ENCODE measurements at regions not wholly inside any gene's neighbourhood (a gene's known extent, or its start where the extent isn't known, plus 50 kb on each side); places are given as distances from the start of the nearest gene placed in this dataset.

DNA sequence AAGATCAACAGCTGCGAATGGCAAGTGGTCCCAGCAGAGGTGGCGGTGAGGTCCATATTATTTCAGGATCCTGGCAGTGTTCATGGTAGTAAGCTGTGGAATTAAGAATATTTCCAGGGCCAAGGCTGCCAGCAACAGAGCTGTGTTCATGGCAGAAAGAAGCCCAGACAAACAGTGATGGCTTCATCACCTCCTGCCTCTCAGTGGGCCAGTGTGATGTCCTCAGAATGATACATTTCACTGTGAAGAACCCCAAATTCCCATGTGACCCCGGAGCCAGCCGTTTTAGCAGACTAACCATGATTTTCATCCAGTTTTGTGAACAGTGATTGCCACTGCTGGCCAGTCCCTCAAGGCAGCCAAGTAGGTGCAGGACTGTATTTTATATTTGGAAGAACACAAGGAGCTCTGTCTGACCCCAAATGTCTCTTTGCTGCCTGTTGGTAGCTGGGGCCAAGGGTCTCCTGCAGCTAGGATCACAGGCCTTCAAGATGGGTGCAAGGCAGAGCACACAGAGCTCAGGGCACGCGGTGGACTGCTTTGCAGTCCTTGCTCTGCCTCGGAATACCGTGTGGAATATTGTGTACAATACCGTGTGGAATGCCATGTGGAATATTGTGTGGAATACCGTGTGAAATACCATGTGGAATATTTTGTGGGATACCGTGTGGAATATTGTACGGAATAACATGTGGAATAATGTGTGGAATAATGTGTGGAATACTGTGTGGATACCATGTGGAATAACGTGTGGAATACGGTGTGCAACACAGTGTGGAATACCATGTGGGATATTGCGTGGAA lies 132.3 kb upstream of the CHST15 start:
- no peak for DNase-seq

DNA sequence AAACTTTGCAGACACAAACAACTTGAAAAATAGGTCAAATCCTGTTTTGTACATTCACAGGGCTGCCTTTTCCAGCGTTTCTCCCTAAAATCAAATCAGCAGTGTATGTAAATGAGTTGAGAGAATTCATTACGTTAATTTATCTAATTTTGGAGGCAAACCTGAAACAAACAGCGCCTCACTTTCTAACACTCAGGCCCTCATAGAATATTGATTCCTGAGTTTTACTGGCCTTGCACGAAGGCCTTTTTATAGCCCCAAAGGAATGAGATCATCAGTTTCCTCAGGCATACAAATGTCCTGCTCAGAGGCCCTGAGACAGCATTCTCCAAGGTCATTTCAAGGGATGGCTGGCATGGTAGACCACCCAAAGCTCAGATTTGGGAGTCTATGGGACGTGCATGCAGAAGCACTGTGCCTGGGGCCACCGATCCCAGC lies 131.7 kb upstream of the CHST15 start:
- no peak for DNase-seq

- DNase-seq: no peak
These were observed 131.1 kb upstream of the CHST15 start for GRCh38 chr10:124224331-124225028.

DNA sequence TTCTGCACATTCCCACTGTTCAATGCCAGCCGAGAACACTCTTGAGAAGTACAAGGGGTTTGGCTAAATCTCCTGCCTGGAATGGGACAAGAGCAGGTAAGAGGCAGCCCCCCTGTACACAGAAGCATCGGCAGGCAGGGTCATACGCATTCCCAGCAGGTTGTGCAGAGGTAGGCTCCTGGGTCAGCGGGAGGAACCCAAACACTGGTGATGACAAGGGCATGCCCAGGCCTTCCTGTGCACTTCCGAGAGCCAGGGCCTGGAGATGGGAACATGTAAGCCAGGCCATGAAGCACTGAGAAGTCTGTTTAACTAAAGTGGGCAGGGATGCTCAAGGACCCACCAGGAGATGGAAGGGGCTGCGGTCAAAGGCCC lies 130.3 kb upstream of the CHST15 start:
- DNase-seq: no peak

- DNase-seq: no peak
These were observed 129.8 kb upstream of the CHST15 start for GRCh38 chr10:124222988-124223710.

DNA sequence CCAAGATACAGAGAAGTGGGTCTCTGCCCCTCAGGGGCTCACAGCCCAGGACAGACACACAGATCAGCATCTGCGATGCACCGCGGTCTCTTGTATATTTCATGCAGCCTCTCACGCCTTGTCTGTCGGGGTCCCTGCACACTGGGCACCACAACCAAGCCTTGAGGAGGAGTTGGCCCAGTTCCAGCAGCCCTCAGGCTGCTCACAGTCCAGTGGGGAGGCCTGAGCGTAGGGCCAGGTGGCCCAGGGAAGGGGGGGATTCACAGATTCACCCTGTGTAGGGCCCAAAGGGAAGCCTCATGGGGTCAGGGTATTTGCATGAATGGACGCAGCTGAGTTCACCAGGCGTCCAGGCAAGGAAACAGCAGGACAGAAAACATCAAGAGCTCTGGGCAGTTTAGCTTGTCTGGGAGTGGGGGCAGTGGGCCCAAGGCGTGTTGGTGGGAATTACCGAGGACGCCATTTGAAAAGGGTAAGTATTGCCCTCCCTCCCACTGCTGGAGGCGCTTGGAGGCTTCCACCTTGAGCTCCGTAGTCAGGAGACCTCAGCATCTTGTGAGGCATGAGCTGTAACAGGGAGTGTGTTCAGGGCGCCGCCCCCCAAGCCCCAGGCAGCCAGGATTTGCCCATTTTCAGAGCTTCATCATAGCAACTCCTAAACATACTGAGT lies 129.1 kb upstream of the CHST15 start:
- DNase-seq: no peak

DNA sequence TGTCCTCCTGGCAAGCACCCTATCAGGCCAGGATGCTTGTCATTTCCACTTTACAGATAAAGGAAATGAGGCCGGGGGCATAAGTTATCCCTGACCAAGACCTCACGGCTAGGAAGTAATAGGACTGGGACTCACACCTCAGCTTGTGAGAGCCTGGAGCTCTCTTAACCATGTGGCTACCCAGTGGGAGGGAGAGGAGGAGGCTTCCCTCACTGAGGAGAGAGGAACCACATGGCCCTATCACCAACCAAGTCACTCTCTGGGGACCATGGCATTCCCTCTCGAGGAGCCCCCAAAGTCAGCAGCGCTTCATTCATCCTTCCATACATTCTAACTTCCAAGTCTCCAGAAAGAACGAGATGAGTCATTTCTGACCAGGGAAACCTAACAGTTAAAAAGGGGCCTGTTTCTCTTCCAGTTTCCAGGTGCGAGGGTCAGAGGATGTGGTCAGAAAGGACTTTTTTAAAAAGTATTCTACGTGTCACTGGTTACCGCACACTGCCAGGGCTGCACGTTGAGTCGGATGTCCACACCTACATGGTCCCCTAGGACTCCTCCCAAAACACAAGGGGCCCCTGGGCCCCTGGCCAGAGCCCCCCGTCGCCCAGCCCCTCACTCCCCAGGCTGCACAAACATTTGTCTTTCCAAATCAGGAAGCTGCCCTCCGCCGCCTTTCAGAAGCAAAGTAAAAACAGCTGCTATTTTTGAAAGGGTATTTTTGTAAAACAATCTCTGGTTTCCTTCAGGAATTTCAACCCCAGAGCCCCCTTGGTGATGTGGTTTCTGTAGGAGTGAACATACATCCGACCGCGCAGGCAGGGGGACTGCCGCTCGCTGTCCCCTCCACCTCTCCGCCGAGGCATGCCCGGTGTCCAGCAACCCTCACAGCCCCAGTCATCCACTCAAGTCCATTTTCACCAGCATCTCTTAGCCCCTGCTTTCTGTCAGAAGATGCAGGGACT lies 128.2 kb upstream of the CHST15 start:
- DNase-seq: no peak

- DNase-seq: no peak
These were observed 127.6 kb upstream of the CHST15 start for GRCh38 chr10:124220971-124221355.

- no peak for DNase-seq
These were observed 127.1 kb upstream of the CHST15 start for GRCh38 chr10:124220547-124220946.

DNA sequence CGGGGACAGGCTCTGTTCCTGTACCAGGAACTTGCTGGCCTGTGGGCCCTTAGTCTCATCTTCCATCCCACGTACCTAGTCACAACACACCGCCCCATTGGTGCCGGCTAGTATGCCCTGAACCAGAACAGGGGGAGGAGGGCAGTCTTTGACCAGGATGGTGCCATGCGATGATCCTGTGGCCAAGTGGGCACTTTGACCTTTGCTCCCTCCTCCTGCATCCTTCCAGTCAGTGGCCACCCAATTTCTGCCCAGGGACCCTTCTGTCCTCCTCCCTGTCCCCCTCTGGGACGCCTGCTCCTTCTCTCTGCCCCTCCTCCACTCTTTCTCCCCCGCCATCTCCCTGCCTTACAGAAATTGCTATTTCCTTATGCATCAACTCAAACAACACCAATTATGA lies 126.3 kb upstream of the CHST15 start:
- DNase-seq: no peak

GRCh38 chr10:124219062-124219461 lies 125.7 kb upstream of the CHST15 start:
- no peak for DNase-seq

DNA sequence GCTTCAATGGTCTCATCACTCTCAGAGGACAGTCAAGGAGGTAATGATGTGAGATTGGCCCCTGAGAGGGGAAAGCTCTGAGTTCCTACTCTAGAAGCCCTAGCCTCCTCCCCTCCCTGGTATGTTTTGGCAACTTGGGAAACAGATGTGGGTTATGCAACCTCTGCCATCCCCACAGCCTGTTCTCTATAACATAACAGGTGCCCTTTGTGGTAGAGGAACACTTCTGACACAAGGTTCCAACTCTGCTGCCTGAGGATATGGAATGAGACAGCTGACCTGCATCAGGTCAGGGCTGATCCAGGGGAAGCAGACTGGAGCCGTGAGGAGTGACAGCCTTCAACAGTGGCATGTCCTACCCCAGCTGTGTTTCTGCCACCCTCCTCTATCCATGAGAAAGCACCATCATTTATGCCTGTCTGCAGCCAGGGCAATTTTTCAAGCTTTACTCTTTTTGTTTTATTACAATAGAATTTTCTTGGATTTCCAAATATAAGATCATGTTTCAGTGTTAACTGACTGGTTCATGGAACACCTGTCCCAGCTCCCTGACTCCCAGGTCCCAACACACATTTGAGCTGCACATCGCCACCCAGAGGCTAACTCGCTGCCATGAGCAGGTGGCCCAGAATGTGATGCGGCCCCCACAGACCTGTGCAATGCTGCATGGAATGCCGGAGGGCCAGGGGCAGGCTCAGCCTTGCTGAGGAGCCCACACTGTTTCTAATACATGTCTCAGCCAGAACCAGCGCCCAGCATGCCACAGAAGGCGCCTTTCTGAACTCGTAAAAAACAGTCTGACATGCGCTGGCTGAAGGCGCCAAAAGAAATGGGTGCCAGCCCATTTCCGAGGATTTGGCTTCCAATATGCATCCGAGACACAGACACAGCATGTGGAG lies 124.8 kb upstream of the CHST15 start:
- DNase-seq: no peak

GRCh38 chr10:124217031-124217430 lies 123.6 kb upstream of the CHST15 start:
- no peak for DNase-seq

GRCh38 chr10:124214610-124215375 lies 121.4 kb upstream of the CHST15 start:
- no peak for DNase-seq

DNA sequence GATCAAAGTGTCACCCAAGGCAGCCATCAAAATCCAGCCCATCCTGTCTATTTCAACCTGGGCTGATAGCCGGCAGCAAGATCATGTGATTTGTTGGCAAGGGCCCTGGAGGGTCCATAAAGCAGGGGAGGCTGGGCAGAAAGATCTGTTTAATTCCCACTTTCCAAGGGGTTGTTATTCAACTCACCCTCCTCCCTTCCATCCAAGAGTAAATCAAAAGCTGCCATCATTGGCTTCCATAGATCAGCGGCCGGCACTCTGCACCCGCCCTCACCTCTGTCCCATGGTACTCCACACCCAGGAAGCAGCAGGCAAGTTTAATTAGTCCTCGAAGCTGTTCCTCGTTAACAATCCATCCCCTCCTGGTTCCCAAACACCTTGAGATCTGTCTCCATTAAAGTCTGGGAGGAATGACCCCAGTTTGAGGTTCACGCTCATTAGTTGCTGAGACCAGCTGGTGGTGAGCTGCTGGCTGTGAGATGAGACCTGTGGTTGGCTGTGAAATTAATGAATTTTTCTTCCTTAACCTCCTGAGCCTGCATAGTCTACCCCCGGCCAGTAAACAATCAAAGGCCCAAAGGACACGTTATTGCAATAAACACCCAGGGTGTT lies 120.6 kb upstream of the CHST15 start:
- no peak for DNase-seq

DNA sequence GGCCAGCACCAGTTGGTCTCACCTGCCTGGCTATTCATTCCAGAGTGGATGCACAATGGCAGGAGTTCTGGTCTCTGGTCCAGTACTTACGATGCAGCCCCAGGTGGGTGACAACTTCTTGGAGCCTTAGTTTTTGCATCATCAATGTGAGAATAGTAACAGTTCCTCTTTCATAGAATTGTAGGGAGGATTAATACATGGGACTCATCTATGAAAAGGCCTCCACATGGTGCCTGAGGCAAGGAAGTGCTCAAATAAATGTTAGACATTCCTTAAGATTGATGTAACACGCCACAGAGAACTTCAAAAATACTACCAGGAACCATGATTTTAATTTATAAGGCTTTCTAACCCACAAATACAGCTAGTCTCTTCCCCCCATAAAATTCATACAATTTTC lies 120.1 kb upstream of the CHST15 start:
- no peak for DNase-seq

DNA sequence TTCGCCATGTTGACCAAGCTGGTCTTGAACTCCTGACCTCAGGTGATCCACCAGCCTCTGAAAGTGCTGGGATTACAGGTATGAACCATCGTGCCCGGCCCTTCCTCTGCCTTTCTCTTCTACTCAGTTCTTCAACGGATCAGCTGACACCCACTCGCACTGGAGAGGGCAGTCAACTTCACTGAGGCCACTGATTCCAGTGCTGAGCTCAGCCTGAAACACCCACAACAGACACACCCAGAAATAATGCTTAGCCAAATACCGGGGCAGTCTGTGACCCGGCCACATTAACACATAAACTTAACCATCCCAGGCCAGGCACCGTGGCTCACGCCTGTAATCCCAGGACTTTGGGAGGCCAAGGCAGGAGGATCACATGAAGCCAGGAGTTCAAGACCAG lies 119.3 kb upstream of the CHST15 start:
- no peak for DNase-seq

DNA sequence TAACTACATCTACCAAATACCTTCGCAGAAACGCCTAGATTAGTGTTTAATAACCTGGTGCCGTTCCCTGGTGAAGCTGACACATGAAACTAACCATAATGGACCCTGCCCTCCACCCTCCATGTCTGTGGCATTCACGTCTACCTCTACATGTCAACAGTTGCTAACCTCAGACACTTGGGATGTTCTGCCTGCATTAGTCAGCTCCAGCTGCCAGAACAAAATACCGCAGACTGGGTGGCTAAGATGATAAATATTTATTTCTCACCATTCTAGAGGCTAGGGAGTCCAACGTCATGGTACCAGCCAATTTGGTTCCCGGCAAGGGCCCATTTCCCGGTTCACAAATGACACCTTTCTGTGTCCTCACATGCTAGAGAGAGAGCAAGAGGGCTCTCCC lies 118.5 kb upstream of the CHST15 start:
- DNase-seq: no peak

DNA sequence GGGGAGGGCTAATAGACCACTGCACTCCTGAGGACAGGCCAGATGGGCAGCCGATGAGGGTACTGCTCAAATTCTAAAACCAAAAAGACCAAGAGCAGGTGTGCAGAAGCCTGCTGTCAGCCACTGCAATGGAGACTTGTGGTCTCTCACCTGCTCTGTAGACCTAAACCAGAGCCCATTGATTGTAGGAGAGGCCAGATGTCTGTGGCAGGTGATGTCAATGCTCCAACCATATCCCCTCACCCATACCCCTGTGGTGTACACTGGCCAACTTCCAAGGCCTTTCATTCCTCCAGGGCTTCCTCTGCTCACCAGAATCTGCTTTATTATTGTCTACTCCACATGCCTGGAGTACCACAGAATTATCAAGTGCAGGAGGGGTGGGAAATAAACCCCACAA lies 116.9 kb upstream of the CHST15 start:
- no peak for DNase-seq

DNA sequence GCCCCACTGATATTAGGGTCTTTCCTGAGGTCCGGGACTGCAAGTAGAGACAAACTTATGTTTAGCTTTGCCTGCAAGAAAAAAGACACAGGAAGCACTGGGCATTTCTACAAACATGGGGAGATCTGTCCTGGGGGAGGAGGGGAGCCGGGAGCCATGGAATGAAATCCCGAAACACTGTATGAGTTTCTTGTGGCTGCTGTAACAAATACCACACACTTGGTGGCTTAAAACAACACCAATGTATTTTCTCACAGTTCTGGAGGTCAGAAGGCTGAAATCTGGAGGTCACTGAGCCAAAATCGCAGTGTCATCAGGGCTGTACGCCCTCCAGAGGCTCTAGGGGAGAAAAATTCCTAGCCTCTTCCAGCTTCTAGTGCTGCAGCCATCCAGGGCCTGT lies 114.0 kb upstream of the CHST15 start:
- DNase-seq: no peak
